Activated B cell treated with CpG ODN at 0.5 μM for 24 hours (primary cell): ENCODE measurements at regions not wholly inside any gene's neighbourhood (a gene's known extent, or its start where the extent isn't known, plus 50 kb on each side); places are given as distances from the start of the nearest gene placed in this dataset.

Source experiments
- ATAC-seq: fragments of 200-7000 bp; cut with Tn5 transposase; one replicate; pipeline ENCODE4 v1.10.0; 2021; ENCODE audit warnings: low read depth, mild to moderate bottlenecking, moderate library complexity
- CTCF ChIA-PET: fragments of 350-600 bp; sonication (Branson Sonifier 250); formaldehyde crosslinking; loops from one replicate; lab custom pipeline; 2021; ENCODE audit warnings: antibody characterized with exemption; lab: Charles Lee
- POLR2A ChIA-PET: fragments of 350-600 bp; sonication (Branson Sonifier 250); formaldehyde crosslinking; loops from one replicate; lab custom pipeline; 2021; ENCODE audit warnings: antibody characterized with exemption; lab: Charles Lee
- DNase-seq: peaks from one replicate; pipeline ENCODE4 v3.0.0; 2022
- H3K27ac Mint-ChIP-seq: one replicate; pipeline ENCODE4 v1.8.0; 2020; ENCODE audit warnings: mixed read lengths
- H3K27me3 Mint-ChIP-seq: one replicate; pipeline ENCODE4 v1.8.0; 2021; ENCODE audit warnings: mixed read lengths
- H3K36me3 Mint-ChIP-seq: one replicate; pipeline ENCODE4 v1.8.0; 2021; ENCODE audit warnings: low read depth, mixed read lengths
- H3K4me1 Mint-ChIP-seq: one replicate; pipeline ENCODE4 v1.8.0; 2021; ENCODE audit warnings: mixed read lengths
- H3K4me3 Mint-ChIP-seq: one replicate; pipeline ENCODE4 v1.8.0; 2020; ENCODE audit warnings: mild to moderate bottlenecking, mixed read lengths
- H3K9me3 Mint-ChIP-seq: one replicate; pipeline ENCODE4 v1.8.0; 2020; ENCODE audit warnings: mixed read lengths
- intact Hi-C: fragments of 100-400 bp; cut with micrococcal nuclease; formaldehyde crosslinking; loops from one replicate; pipeline ENCODE4 v1.15.1; 2024
- TF ChIP-seq, protein P1 (sequence below): fragments of 200-600 bp; IDR thresholded peaks from one replicate; pipeline ENCODE4 v1.8.0; 2022; ENCODE audit warnings: antibody characterized with exemption, mild to moderate bottlenecking

DNA sequence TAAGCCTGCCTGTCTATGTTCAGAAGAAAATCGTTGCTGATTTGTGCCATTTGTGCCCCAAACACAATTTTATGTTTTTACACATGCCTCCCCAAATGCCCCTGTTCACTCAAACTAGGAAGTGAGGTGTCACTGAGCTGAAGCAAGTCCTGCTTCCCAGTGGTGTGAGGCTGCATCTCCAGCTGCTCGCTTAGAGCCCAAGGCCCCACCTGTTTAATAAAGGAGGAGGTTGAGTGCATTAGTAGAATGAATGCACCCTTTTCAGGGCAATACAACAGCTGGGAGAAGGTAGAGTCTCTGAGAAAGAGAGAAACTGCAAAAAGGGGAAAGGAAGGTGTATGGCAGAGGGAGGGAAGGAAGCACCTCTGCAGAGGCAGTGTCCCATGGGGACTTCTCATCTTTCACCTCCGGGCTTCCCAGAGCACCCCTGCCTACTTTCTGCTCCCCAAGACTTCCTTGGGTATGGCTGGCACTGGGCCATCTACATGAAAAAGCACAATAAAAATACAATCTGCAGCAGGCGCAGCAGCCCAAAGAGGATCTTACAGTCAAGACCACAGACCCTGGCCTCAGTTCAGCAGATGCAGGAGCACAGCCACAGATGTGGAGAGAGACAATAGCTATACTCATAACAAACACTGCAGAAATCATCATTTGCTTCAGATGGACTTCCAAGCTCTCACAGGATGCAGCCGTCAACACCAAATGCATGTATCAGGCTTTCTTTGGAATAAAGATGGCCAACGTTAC is 165.9 kb downstream of the POLR2M start:
- POLR2A ChIA-PET = no interaction called here
- Mint-ChIP-seq H3K27ac (no peak overlapping the region), H3K4me3 (no peak overlapping the region), H3K36me3 (no peaks in the 10 kb centered on the region), H3K4me1 (peaks cover 9% of the 10 kb centered on the region), H3K27me3 (peaks cover 25% of the 10 kb centered on the region), H3K9me3 (peaks cover 12% of the 10 kb centered on the region)
- CTCF ChIA-PET = interaction anchor here (4.1 kb wide), 1 partner anchor 12 kb away, joined by 21 read pairs; no protein-coding TSS in a partner anchor
- DNase-seq (no peak), ATAC-seq (no peak)
- TF ChIP-seq, protein P1, sequence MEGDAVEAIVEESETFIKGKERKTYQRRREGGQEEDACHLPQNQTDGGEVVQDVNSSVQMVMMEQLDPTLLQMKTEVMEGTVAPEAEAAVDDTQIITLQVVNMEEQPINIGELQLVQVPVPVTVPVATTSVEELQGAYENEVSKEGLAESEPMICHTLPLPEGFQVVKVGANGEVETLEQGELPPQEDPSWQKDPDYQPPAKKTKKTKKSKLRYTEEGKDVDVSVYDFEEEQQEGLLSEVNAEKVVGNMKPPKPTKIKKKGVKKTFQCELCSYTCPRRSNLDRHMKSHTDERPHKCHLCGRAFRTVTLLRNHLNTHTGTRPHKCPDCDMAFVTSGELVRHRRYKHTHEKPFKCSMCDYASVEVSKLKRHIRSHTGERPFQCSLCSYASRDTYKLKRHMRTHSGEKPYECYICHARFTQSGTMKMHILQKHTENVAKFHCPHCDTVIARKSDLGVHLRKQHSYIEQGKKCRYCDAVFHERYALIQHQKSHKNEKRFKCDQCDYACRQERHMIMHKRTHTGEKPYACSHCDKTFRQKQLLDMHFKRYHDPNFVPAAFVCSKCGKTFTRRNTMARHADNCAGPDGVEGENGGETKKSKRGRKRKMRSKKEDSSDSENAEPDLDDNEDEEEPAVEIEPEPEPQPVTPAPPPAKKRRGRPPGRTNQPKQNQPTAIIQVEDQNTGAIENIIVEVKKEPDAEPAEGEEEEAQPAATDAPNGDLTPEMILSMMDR = no peak
- intact Hi-C loops = no loop called here

DNA sequence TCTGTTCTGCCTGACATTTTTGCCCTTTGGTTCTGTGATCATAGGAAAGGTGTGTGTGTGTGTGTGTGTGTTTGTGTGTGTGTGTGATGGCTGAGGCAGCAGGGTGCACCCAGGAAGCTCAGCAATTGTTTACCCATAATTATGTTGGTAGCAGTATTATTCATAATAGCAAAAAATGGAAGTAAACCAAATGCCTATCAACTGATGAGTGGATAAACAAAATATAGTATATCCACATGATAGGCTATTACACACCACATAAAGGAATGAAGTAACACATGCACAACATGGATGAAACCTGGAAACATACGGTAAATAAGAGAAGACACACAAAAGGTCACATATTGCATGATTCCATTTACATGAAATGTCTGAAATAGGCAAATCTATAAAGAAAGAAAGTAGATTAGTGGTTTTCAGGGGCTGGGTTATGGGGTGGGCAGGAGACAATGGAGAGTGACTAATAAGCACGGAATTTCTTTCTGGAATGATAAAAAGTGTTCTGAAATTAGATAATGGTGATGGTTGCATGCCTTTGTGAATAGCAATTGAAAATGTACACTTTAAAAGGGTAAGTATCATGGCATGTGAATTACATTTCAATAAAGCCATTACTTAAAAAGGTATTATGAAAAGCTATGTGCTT is 167.2 kb downstream of the POLR2M start:
- H3K36me3 Mint-ChIP-seq = no peaks in the 10 kb centered on the region
- peaks cover 21% of the 10 kb centered on the region for H3K27me3 Mint-ChIP-seq
- DNase-seq (no peak), ATAC-seq (no peak)
- CTCF ChIA-PET = interaction anchor here (0.9 kb wide), 1 partner anchor 12 kb away, joined by 4 read pairs; no protein-coding TSS in a partner anchor
- no peak overlapping the region for H3K27ac Mint-ChIP-seq
- intact Hi-C loops = no loop called here
- TF ChIP-seq, protein P1 = no peak
- no peak overlapping the region for H3K4me3 Mint-ChIP-seq
- H3K4me1 Mint-ChIP-seq = no peaks in the 10 kb centered on the region
- POLR2A ChIA-PET = no interaction called here
- peaks cover 12% of the 10 kb centered on the region for H3K9me3 Mint-ChIP-seq

DNA sequence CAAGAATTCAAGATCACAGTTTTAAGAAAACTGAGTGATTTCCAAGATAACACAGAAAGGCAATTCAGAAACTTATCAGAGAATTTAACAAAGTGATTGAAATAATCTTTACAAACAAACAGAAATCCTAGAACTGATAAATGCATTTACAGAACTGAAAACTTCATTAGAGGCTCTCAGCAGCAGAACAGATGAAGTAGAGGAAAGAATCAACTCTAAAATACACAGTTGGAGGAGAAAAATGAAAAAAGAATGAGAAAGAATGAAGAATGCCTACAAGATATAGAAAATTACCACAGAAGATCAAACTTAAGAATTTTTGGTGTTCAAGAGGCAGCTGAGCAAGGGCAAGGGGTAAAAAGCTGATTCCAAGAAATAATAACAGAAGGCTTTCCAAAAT is 168.8 kb downstream of the POLR2M start:
- Mint-ChIP-seq H3K9me3 (peaks cover 12% of the 10 kb centered on the region), H3K4me1 (no peaks in the 10 kb centered on the region), H3K36me3 (no peaks in the 10 kb centered on the region), H3K4me3 (no peak overlapping the region), H3K27ac (no peak overlapping the region), H3K27me3 (peaks cover 19% of the 10 kb centered on the region)
- TF ChIP-seq, protein P1 = no peak
- DNase-seq (no peak), ATAC-seq (no peak)
- CTCF ChIA-PET = no interaction called here
- intact Hi-C loops = no loop called here
- POLR2A ChIA-PET = no interaction called here

DNA sequence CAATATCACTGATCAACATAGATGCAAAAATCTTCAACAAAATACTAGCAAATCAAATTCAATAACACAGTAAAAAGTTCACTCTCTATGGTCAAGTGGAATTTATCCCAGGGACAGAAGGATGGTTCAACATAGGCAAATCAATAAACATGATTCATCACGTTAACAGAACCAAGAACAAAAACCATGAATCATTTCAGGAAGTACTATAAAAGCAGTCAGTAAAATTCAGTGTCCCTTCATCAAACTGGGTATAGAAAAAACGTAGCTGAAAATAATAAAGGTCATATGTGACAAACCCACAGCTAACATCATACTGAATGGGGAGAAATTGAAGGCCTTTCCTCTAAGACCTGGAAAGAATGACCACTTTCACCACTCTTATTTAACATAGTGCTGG is 172.1 kb downstream of the POLR2M start:
- DNase-seq = no peak
- Mint-ChIP-seq H3K4me3 (no peak overlapping the region), H3K27ac (no peak overlapping the region), H3K4me1 (no peaks in the 10 kb centered on the region), H3K9me3 (peaks cover 12% of the 10 kb centered on the region), H3K27me3 (peaks cover 6% of the 10 kb centered on the region), H3K36me3 (no peaks in the 10 kb centered on the region)
- intact Hi-C loops = no loop called here
- TF ChIP-seq, protein P1 = no peak
- CTCF ChIA-PET = interaction anchor here (1.9 kb wide), 1 partner anchor 18 kb away, joined by 7 read pairs; no protein-coding TSS in a partner anchor
- POLR2A ChIA-PET = no interaction called here
- ATAC-seq = no peak

DNA sequence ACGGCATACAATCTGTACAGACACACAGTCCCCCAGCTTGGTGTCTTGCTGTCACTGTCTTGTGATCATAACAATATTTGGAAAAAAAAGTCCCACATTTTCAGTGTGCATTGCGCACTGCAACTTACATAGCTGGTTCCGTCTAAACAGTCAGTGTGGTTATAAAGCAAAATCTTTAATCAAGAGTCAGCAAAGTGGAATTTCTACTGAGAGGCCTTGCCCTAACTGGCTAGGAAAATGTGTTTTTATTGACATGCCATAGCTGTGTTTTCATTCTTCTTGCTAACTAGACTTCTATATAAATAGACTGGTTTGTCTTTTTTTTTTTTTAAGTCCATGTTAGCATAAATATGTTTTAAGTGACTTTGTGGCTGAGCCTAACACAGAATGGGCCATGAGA is 174.8 kb downstream of the POLR2M start:
- H3K27me3 Mint-ChIP-seq = peaks cover 17% of the 10 kb centered on the region
- TF ChIP-seq, protein P1 = no peak
- no peak overlapping the region for H3K4me3 Mint-ChIP-seq
- no peak for DNase-seq
- ATAC-seq = no peak
- ChIA-PET CTCF (no interaction called here), POLR2A (no interaction called here)
- intact Hi-C loops = no loop called here
- no peaks in the 10 kb centered on the region for H3K36me3 Mint-ChIP-seq
- H3K4me1 Mint-ChIP-seq = no peaks in the 10 kb centered on the region
- peaks cover 1% of the 10 kb centered on the region for H3K9me3 Mint-ChIP-seq
- no peak overlapping the region for H3K27ac Mint-ChIP-seq
